HG02852 (cell line): ENCODE measurements at regions not wholly inside any gene's neighbourhood (a gene's known extent, or its start where the extent isn't known, plus 50 kb on each side); places are given as distances from the start of the nearest gene placed in this dataset.

Experiments
- ATAC-seq: cut with Tn5 transposase; IDR thresholded peaks from one replicate; pipeline ENCODE4 v1.9.1; 2021; ENCODE audit warnings: mild to moderate bottlenecking, moderate library complexity; ENCODE audit not compliant: unreplicated experiment

GRCh38 chr6:114595186-114595585 lies 252.4 kb upstream of the HS3ST5 start:
- ATAC-seq = no peak

DNA sequence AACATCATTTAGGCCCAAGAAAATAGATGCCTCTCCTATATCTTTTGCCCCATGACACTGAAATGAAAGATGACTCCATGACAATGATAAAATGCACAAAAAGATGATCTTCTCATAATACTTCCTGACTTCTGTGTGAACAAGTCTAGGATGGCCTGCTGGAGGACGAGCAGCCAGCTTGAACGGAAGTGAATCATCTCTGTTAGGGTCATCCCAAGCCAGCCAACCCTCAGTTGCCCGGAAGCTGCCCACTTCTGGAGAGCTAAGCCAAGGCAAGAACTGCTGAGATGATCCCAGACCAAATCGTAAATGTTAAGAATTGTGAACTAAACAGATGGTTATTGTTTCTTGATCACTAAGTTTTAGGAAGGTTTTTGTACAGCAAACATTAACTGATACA lies 249.7 kb upstream of the HS3ST5 start:
- no peak for ATAC-seq

GRCh38 chr6:114588726-114589125 lies 245.9 kb upstream of the HS3ST5 start:
- no peak for ATAC-seq

DNA sequence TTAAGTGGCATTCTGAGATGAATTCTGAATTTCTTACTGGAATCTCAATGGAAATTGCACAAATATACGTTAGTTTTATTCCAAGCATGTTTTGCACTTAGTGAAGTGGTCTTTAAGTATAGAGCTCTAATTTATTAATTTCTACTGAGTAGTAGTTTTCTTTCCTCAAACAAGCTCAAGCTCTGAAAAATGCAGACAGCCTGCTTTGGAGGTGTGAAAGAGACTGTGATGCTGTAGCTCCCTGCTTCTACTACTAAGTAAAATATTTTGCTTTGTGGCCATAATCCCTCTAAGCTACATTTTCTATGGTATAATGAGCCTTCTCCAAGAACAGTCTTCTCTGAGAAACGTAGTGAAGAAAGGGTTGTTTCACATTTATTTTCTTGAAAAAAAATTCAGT lies 243.5 kb upstream of the HS3ST5 start:
- ATAC-seq = no peak

DNA sequence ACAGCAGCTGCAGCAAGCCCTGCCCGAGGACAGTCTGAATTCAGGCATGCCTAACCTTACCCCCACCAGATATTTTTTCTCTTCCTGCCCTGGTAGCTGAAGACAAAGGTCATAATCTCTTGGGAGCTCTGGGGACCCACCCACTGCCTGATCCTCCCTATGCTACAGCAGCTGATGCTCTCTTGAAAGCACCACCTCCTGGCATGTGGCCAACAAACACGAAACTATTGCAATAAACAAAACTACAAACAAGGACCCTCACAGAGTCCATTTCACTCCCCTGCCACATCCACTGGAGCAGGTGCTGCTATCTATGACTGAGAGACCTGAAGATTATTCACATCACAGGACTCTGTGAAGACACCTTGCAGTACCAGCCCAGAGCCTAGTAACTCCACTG lies 238.5 kb upstream of the HS3ST5 start:
- ATAC-seq = no peak

GRCh38 chr6:114580882-114581281 lies 238.1 kb upstream of the HS3ST5 start:
- ATAC-seq = no peak

DNA sequence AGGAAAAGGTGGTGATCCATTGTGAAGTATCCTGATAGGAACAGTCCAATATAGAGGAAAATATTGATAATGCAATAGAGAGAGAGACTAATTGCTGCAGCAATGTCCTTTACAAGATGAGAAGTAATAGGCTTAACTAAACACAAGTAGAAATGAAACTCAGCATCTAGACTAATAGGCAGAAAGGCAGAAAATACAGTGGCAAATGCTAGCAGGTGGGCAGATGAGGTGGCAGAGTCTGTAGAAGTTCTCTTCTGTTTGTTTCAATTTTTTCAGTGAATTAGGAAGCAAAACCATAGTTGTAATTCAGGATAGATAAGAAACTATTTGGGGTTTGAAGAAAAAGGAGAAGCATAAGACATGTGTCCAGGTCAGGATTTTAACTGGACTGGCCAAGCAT lies 236.7 kb upstream of the HS3ST5 start:
- ATAC-seq = no peak

DNA sequence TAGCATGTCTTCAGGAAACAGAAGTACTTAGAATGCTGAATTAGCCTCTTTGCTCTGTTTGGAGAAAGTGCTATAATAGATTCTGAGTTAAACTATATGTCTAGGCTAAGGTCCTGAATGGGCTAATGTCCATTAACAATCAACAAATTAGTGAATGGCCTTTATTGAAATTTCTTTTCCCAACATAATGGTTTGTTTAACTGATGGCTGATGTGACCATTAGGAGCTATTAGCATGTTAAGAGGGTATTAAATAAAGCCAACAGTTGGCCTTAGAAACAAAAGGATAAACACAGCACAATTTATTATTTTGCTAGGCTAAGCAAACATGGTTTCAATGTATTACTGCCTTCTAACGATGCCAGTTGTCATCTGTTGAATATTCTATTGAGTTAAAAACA lies 234.3 kb upstream of the HS3ST5 start:
- ATAC-seq = no peak

DNA sequence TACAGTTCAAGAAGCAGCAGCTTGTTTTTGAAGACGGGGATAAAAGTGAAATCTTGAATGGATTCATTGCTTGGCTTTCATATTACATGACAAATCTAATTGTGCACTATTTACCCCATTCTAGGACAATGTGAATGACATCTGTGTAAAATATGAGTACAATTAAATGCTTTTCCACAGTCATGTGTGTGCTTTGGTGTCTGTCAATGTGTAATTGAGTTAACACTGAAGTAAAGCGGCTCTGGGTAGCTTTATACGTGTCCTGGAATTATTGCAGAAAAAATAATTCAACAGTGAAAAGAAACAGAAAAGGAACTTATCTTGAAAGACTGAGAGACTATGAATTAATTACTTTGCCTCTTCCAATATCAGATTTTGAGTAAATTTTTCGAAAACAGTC lies 233.5 kb upstream of the HS3ST5 start:
- no peak for ATAC-seq

- no peak for ATAC-seq
Observed at GRCh38 chr6:114569669-114570068, 226.8 kb upstream of the HS3ST5 start.

- no peak for ATAC-seq
Observed at GRCh38 chr6:114564302-114564933, 221.6 kb upstream of the HS3ST5 start.

DNA sequence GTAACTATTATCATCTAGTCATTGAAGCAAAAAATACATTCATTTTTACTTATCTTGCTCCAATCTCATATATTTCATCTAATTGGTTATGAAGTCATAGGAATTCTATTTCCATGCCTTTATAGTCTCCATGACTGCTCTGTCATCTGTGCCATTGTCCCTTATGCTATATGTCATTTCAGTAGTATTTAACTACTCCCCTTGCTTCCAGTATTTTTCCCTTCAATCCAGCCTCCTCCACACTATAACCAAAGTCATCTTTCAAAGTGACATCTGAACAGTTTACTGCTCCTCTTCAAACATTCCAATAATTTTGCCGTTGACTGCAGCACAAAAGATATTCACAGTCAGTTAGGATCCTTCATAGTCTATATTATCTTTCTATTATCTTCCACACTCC lies 216.6 kb upstream of the HS3ST5 start:
- no peak for ATAC-seq

DNA sequence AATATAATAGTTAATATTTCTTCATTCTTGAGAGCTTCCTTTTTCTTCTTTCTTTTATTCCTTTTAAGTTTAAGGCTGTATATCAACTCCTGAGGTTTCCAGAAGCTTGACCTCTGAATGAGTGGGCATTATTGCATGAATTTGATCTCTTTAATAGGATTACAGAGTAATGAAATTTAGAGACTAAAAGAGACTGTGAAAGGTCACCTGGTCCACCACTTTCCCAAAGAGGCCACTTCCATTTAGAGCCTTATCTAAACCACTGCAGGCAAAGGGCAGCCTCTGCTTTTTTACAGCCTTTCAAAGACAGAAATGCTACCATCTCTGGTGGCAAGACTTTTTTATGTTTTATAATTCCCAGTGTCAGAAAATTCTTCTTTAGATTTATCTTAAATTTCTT lies 215.3 kb upstream of the HS3ST5 start:
- ATAC-seq = no peak

DNA sequence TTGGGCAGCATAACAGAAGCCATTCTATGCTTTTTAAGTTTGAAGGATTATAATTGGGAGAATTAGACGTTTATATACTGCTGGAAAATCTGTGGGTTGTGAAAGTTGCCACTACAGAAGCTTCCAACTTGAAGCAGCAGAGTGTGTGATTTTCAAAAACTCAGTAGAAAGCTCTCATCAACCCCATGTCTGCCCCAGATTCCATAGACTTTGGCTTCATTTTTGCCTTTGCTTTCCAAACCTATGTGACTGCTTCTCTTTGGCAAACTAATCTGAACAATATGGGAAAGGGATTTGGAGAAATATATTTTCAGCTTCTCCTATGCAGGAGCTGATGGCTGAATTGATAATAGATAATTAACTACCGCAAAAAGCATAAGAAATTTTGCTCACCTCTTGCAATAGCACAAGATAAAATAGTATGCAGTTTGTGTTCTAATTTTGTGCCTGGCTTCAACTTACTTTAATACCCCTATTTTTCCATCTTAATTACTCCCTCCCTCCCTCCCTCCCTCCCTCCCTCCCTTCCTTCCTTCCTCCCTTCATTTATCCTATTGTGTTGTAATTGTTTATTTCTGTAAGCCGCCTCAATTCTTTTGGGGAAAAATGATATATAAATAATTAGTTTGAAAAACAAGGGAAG lies 214.1 kb upstream of the HS3ST5 start:
- no peak for ATAC-seq

- ATAC-seq = no peak
Observed at GRCh38 chr6:114550316-114550715, 207.5 kb upstream of the HS3ST5 start.

DNA sequence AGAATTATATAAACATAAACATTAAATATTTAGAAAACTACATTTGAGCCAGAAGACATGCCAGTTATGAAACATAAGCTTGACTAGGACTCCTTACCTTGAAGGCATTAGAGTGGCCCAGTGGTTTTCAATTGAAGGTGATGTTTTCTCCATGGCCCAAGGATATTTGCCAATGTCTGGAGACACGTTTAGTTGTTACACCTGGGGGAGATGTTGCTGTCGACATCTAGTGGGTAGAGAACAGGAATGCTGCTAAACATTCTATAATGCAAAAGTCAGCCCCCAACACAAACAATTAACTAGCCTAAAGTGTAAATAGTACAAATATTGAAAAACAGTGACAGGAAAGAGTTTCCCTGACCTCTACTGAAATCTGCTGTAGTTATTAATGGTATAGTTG lies 200.9 kb upstream of the HS3ST5 start:
- no peak for ATAC-seq

GRCh38 chr6:114541794-114542193 lies 199.0 kb upstream of the HS3ST5 start:
- no peak for ATAC-seq

GRCh38 chr6:114537977-114538376 lies 195.2 kb upstream of the HS3ST5 start:
- ATAC-seq = no peak

DNA sequence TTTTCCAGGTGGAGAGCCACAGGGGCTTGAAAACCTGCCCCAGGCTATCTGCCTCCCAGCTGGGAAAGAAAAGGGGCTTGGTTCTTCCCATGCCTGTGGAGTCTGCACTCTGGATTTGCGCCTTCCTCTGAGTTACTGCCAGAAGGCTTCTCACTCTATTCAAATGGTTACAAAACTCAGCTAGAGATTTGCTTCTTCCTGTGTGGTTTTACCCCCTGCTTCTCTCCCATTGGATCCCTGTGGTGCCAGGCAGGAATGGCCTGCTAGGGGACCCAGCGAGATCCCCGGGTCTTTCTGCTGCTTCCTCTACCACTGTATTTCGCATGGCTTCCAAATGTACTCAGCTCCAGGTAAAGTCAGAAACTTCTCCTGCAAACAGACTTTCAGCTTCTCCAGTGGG lies 192.0 kb upstream of the HS3ST5 start:
- ATAC-seq = no peak

GRCh38 chr6:114524081-114524480 lies 181.3 kb upstream of the HS3ST5 start:
- ATAC-seq = no peak

GRCh38 chr6:114523508-114523907 lies 180.7 kb upstream of the HS3ST5 start:
- no peak for ATAC-seq

DNA sequence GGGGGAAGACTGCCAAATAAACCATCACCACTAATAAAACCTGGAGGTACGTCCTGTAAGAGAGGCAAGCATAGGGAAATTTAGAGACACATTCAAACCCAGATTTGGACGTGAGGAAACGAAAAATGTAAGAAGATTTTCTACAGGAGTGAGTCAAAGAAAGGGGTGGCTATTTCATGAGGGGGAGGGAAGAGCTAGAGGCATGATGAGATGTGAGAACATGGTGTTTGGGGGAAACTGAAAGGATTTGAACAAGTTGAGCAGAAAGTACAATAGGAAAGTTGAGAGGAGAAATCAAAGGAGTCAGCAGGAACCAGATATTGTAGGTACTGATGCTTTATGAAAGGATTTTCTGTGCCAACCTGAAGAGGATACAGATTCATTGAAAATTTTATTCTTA lies 179.1 kb upstream of the HS3ST5 start:
- ATAC-seq = no peak

DNA sequence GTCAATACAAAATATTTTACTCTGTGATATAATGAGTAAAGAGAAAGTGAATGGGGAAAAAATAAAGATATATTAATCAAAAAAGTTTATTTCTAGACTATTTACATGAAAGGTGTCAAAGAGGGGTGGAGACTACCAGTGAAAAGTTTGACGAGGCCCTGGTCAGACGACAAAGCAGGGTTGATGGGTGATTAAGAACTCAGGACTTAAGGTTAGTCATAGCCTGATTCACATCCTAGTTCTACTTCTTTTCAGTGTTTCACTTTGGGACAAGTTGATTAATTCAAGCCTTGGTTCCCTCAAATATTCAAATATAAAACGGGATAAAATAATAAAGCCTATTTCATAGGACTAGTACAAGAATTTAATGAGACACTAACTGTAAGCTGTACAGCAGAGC lies 178.2 kb upstream of the HS3ST5 start:
- ATAC-seq = no peak
